Cerebellar cortex (tissue), 1 donor: ENCODE measurements at regions not wholly inside any gene's neighbourhood (a gene's known extent, or its start where the extent isn't known, plus 50 kb on each side); places are given as distances from the start of the nearest gene placed in this dataset.

Source experiments
- DNase-seq: peaks from one replicate; pipeline ENCODE4 v3.0.0-alpha.2; 2015; ENCODE audit warnings: low spot score

DNA sequence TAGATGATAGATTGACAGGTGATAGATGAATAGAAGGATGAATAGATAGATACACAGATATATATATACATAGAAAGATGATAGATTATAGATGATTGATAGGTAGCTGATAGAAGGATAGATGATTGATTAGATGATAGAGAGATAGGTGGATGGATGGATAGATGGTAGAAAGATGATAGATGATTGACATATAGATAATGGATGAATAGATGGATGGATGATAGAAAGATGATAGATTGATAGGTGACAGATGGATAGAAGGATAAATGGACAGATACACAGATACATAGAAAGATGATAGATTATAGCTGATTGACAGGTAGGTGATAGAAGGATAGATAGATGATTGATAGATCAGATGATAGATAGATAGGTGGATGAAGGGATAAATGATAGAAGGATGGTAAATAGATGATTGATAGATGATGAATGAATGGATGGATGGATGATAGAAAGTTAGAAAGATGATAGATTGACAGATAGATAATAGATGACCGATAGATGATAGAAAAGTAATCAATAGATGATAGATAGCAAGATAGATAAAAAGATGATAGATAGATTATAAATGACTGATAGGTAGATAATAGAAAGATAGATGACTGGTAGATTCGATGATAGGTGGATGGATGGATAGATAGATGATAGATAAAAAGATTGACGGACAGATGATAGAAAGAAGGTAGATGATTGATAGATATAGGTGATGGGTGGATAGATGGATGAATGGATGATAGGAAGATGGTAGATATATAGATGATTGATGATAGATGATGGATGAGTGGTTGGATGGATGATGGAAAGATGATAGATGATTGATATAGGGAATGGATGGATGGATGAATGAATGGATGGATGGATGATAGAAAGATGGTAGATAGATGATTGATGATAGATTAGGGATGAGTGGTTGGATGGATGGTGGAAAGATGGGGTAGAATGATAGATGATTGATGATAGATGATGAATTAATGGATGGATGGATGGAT, 80.4 kb downstream of the MICALL2 start:
- no peak for DNase-seq

DNA sequence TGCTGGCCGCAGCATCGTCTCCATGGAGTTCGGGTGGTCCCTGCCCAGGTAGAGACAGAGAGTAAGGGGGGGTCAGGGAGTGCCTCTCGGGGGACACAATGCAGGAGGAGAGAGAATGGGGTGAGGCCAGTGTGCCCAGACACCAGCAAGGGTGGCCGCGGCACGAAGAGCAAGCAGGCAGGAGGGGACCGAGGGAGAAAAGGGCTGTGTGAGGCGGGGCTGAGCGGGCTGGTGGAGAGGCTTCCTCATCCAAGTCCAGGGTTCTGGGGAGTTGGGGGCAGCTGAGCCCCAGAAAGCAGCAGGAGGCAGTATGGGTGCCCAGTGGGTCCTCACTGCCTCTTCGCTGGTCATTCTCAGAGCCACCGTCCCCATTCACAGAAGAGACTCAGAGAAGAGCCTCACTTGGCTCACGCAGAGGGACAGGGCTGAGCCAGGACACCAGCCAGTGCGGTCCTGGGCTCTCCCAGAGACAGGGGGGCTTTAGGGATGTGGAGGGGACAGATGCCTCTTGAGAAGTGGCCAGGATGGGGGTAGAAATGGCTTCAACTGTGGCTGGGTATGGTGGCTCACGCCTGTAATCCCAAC, 78.9 kb downstream of the MICALL2 start:
- DNase-seq, result no peak

GRCh38 chr7:1380821-1381580, 78.3 kb downstream of the MICALL2 start:
- no peak for DNase-seq

DNA sequence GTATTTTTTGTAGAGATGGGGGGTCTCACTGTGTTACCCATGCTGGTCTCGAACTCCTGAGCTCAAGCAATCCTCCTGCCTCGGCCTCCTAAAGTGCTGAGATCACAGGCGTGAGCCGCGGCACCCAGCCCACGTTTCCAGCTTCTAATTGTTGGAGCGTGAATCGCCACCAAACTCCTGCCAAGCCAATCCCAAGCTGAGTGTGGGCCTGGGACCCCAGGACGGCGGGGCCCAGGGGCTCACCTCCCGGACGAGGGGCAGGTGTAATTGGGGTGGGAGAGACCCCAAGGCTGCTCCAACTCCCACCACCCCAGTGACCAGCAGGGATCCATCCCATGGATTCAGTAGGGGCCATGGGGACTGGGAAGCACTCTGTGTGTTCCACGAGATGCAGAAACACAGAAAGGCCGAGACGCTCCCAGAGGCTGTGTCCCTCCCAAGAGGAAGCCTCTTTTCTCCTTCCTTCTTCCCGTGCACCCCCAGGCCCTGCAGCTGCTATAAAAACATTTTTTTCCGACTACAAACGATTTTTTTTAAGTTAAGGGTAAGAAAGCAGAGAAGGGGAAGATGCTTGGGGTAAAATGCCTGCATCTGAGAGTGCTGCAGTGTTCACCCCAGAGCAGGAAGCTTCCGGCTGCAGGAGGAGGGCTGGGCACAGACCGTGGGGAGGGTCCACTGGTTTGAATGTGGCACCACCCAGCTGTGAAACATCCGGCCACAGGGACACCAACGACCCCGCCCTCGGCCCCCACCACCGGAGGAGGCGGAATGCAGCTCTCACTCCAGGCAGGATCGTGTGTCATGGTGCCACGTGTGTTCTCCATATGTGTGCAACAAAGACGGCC, 76.5 kb downstream of the MICALL2 start:
- no peak for DNase-seq

DNA sequence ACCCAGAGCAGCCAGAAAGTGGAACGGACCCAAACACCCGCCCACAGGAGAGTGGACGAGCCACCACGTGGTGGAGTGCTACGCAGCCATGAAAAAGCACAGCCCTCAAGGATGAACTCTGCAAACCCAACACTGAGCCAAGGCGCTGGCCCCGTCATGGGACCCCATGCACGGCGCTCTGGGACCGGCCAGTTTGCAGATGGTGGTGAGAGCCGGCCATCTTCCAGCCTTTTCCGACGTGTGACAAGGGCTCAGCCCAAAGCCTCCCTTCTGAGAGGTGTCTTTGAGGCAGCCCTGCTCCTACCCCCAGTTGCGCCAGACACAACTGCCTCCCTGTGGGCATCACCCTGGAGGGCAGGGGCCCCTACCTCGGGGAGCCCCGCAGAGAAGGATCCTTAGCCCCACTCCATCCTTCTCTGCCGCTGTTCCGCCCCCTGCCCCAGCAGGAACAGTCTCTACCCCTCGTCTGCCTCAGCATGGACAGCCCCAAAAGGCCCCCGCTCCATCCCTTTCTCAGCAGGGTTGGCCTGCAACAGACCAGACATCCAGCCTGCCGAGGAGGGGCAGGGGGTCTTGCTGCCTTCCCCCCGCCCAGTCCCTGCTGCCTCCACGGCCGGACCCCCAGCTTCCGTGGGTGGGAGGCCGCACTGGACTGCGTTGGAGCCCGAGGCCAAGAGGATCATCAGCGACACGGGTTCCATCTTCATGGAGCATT, 75.7 kb downstream of the MICALL2 start:
- no peak for DNase-seq

- no peak for DNase-seq
Measured at GRCh38 chr7:1384113-1384415, 75.2 kb downstream of the MICALL2 start.
